ENCODE measurements at regions not wholly inside any gene's neighbourhood (a gene's known extent, or its start where the extent isn't known, plus 50 kb on each side); places are given as distances from the start of the nearest gene placed in this dataset.

- Mint-ChIP-seq H3K4me3 (no peak overlapping the region), H3K27ac (no peak overlapping the region), H3K36me3 (peaks cover 12% of the 10 kb centered on the region), H3K4me1 (ENCODE audit: low read depth in 2 of 2) (no peaks in the 10 kb centered on the region), H3K27me3 (no peaks in the 10 kb centered on the region), H3K9me3 (peaks cover 40% of the 10 kb centered on the region)
- no peak for ATAC-seq
- no peak for DNase-seq (ENCODE audit: low spot score)
Measured at GRCh38 chr11:42023267-42023666, 563.8 kb upstream of the LRRC4C start.

- DNase-seq (ENCODE audit: low spot score) (no peak), ATAC-seq (no peak)
- H3K27ac Mint-ChIP-seq = no peak overlapping the region
- H3K27me3 Mint-ChIP-seq = no peaks in the 10 kb centered on the region
- H3K9me3 Mint-ChIP-seq = peaks cover 37% of the 10 kb centered on the region
- peaks cover 12% of the 10 kb centered on the region for H3K36me3 Mint-ChIP-seq
- H3K4me1 Mint-ChIP-seq (ENCODE audit: low read depth in 2 of 2) = no peaks in the 10 kb centered on the region
- no peak overlapping the region for H3K4me3 Mint-ChIP-seq
Measured at GRCh38 chr11:42025121-42025803, 565.8 kb upstream of the LRRC4C start.

GRCh38 chr11:42034826-42035225, 575.4 kb upstream of the LRRC4C start:
- H3K4me1 Mint-ChIP-seq (ENCODE audit: low read depth in 2 of 2) = no peaks in the 10 kb centered on the region
- no peak overlapping the region for H3K4me3 Mint-ChIP-seq
- DNase-seq (ENCODE audit: low spot score) (no peak), ATAC-seq (no peak)
- H3K9me3 Mint-ChIP-seq = peaks cover 9% of the 10 kb centered on the region
- H3K36me3 Mint-ChIP-seq = no peaks in the 10 kb centered on the region
- no peak overlapping the region for H3K27ac Mint-ChIP-seq
- H3K27me3 Mint-ChIP-seq = no peaks in the 10 kb centered on the region

- Mint-ChIP-seq H3K27ac (no peak overlapping the region), H3K4me1 (ENCODE audit: low read depth in 2 of 2) (no peaks in the 10 kb centered on the region)
- no peak for ATAC-seq
Measured at GRCh38 chr11:42036201-42036600, 576.7 kb upstream of the LRRC4C start.

GRCh38 chr11:42043312-42043711, 583.9 kb upstream of the LRRC4C start:
- H3K4me1 Mint-ChIP-seq (ENCODE audit: low read depth in 2 of 2) = no peaks in the 10 kb centered on the region

More at GRCh38 chr11:42036201-42036600, 576.7 kb upstream of the LRRC4C start:
- Mint-ChIP-seq H3K36me3 (no peaks in the 10 kb centered on the region), H3K27me3 (no peaks in the 10 kb centered on the region), H3K4me3 (no peak overlapping the region), H3K9me3 (peaks cover 6% of the 10 kb centered on the region)
- no peak for DNase-seq (ENCODE audit: low spot score)

GRCh38 chr11:42047637-42048555, 588.4 kb upstream of the LRRC4C start:
- Mint-ChIP-seq H3K27me3 (no peaks in the 10 kb centered on the region), H3K36me3 (peaks cover 6% of the 10 kb centered on the region), H3K27ac (no peak overlapping the region), H3K9me3 (peaks cover 20% of the 10 kb centered on the region), H3K4me1 (ENCODE audit: low read depth in 2 of 2) (no peaks in the 10 kb centered on the region), H3K4me3 (no peak overlapping the region)
- no peak for DNase-seq (ENCODE audit: low spot score)
- ATAC-seq = no peak

More at GRCh38 chr11:42043312-42043711, 583.9 kb upstream of the LRRC4C start:
- Mint-ChIP-seq H3K36me3 (peaks cover 6% of the 10 kb centered on the region), H3K27ac (no peak overlapping the region), H3K27me3 (no peaks in the 10 kb centered on the region), H3K9me3 (peaks cover 15% of the 10 kb centered on the region), H3K4me3 (no peak overlapping the region)
- DNase-seq (ENCODE audit: low spot score) (no peak), ATAC-seq (no peak)

GRCh38 chr11:42049186-42049585, 589.7 kb upstream of the LRRC4C start:
- H3K4me1 Mint-ChIP-seq (ENCODE audit: low read depth in 2 of 2) = no peaks in the 10 kb centered on the region

GRCh38 chr11:42049650-42050049, 590.2 kb upstream of the LRRC4C start:
- peaks cover 15% of the 10 kb centered on the region for H3K9me3 Mint-ChIP-seq
- no peak for DNase-seq (ENCODE audit: low spot score)
- ATAC-seq = no peak
- H3K27me3 Mint-ChIP-seq = no peaks in the 10 kb centered on the region
- H3K36me3 Mint-ChIP-seq = peaks cover 2% of the 10 kb centered on the region
- H3K4me3 Mint-ChIP-seq = no peak overlapping the region
- no peaks in the 10 kb centered on the region for H3K4me1 Mint-ChIP-seq (ENCODE audit: low read depth in 2 of 2)
- no peak overlapping the region for H3K27ac Mint-ChIP-seq

More at GRCh38 chr11:42049186-42049585, 589.7 kb upstream of the LRRC4C start:
- H3K4me3 Mint-ChIP-seq = no peak overlapping the region
- ATAC-seq (no peak), DNase-seq (ENCODE audit: low spot score) (no peak)
- no peaks in the 10 kb centered on the region for H3K27me3 Mint-ChIP-seq
- peaks cover 20% of the 10 kb centered on the region for H3K9me3 Mint-ChIP-seq
- H3K36me3 Mint-ChIP-seq = peaks cover 6% of the 10 kb centered on the region
- H3K27ac Mint-ChIP-seq = no peak overlapping the region

- no peaks in the 10 kb centered on the region for H3K27me3 Mint-ChIP-seq
- ATAC-seq (no peak), DNase-seq (ENCODE audit: low spot score) (no peak)
- no peaks in the 10 kb centered on the region for H3K36me3 Mint-ChIP-seq
- H3K9me3 Mint-ChIP-seq = peaks cover 14% of the 10 kb centered on the region
- no peak overlapping the region for H3K4me3 Mint-ChIP-seq
- H3K4me1 Mint-ChIP-seq (ENCODE audit: low read depth in 2 of 2) = no peaks in the 10 kb centered on the region
- H3K27ac Mint-ChIP-seq = no peak overlapping the region
Measured at GRCh38 chr11:42054351-42054900, 595.0 kb upstream of the LRRC4C start.

GRCh38 chr11:42055606-42056005, 596.2 kb upstream of the LRRC4C start:
- Mint-ChIP-seq H3K9me3 (peaks cover 14% of the 10 kb centered on the region), H3K27me3 (no peaks in the 10 kb centered on the region), H3K4me3 (no peak overlapping the region), H3K36me3 (no peaks in the 10 kb centered on the region), H3K4me1 (ENCODE audit: low read depth in 2 of 2) (no peaks in the 10 kb centered on the region), H3K27ac (no peak overlapping the region)
- no peak for DNase-seq (ENCODE audit: low spot score)
- no peak for ATAC-seq

- Mint-ChIP-seq H3K4me3 (no peak overlapping the region), H3K36me3 (no peaks in the 10 kb centered on the region), H3K4me1 (ENCODE audit: low read depth in 2 of 2) (no peaks in the 10 kb centered on the region), H3K27me3 (no peaks in the 10 kb centered on the region), H3K9me3 (peaks cover 6% of the 10 kb centered on the region), H3K27ac (no peak overlapping the region)
- DNase-seq (ENCODE audit: low spot score) (no peak), ATAC-seq (no peak)
Measured at GRCh38 chr11:42058794-42059193, 599.3 kb upstream of the LRRC4C start.

- peaks cover 5% of the 10 kb centered on the region for H3K9me3 Mint-ChIP-seq
- H3K4me1 Mint-ChIP-seq (ENCODE audit: low read depth in 2 of 2) = no peaks in the 10 kb centered on the region
- no peak for DNase-seq (ENCODE audit: low spot score)
- no peak for ATAC-seq
- H3K36me3 Mint-ChIP-seq = peaks cover 5% of the 10 kb centered on the region
- H3K4me3 Mint-ChIP-seq = no peak overlapping the region
- no peak overlapping the region for H3K27ac Mint-ChIP-seq
- H3K27me3 Mint-ChIP-seq = no peaks in the 10 kb centered on the region
Measured at GRCh38 chr11:42065199-42065598, 605.7 kb upstream of the LRRC4C start.

GRCh38 chr11:42066113-42066512, 606.7 kb upstream of the LRRC4C start:
- H3K4me3 Mint-ChIP-seq = no peak overlapping the region
- no peaks in the 10 kb centered on the region for H3K4me1 Mint-ChIP-seq (ENCODE audit: low read depth in 2 of 2)
- no peak overlapping the region for H3K27ac Mint-ChIP-seq
- H3K9me3 Mint-ChIP-seq = peaks cover 3% of the 10 kb centered on the region
- peaks cover 5% of the 10 kb centered on the region for H3K36me3 Mint-ChIP-seq
- no peak for DNase-seq (ENCODE audit: low spot score)
- no peaks in the 10 kb centered on the region for H3K27me3 Mint-ChIP-seq
- ATAC-seq = no peak

GRCh38 chr11:42074306-42074705, 614.9 kb upstream of the LRRC4C start:
- Mint-ChIP-seq H3K27me3 (no peaks in the 10 kb centered on the region), H3K36me3 (no peaks in the 10 kb centered on the region), H3K4me1 (ENCODE audit: low read depth in 2 of 2) (no peaks in the 10 kb centered on the region), H3K27ac (no peak overlapping the region), H3K9me3 (peaks cover 6% of the 10 kb centered on the region), H3K4me3 (no peak overlapping the region)
- DNase-seq (ENCODE audit: low spot score) (no peak), ATAC-seq (no peak)

Measured in natural killer cell treated with Interleukin-12 subunit alpha and Interleukin-12 subunit beta and Interleukin-15 and Interleukin-18, amount 100 ng/mL, for 72 hours (primary cell).